Heart right ventricle (tissue), 16 donors: ENCODE measurements at regions not wholly inside any gene's neighbourhood (a gene's known extent, or its start where the extent isn't known, plus 50 kb on each side); places are given as distances from the start of the nearest gene placed in this dataset.
A peak's percentile ranks its signal among the peaks of the same experiment; 100 is the strongest.
"Not testable (repeated sequence)": the region's sequence is repeated elsewhere in the genome, so short reads cannot be mapped to it uniquely, and the experiment has no call there.

Experiments
- ATAC-seq, 8 donors: fragments of 200-7000 bp; cut with Tn5 transposase; one replicate each; pipeline ENCODE4 v1.9.1; 2020; ENCODE audit warnings: mild to moderate bottlenecking in 8 of 8, moderate library complexity in 8 of 8, moderate number of reproducible peaks in 1 of 8
- DNase-seq, 2 donors: peaks; one replicate each; pipeline ENCODE4 v3.0.0-alpha.2; 2020
- H3K27ac ChIP-seq, 10 donors: fragments of 200-600 bp; sonication (generic) in 2 of 10; one replicate each; pipeline versions ENCODE4 v1.5.0 to v1.8.0; 2020 to 2022; ENCODE audit warnings: mild to moderate bottlenecking in 3 of 10
- H3K27me3 ChIP-seq, 7 donors: fragments of 200-600 bp; one replicate each; pipeline ENCODE4 v1.8.0; 2021 to 2022; ENCODE audit warnings: mild to moderate bottlenecking in 2 of 7
- H3K36me3 ChIP-seq, 9 donors: fragments of 200-600 bp; sonication (generic) in 1 of 9; one replicate each; pipeline versions ENCODE4 v1.5.0 to v1.8.0; 2020 to 2022; ENCODE audit warnings: mild to moderate bottlenecking in 2 of 9
- H3K4me1 ChIP-seq, 9 donors: fragments of 200-600 bp; sonication (generic) in 1 of 9; one replicate each; pipeline versions ENCODE4 v1.5.0 to v1.8.0; 2020 to 2022; ENCODE audit warnings: mild to moderate bottlenecking in 4 of 9
- H3K4me3 ChIP-seq, 10 donors: fragments of 200-600 bp; sonication (generic) in 2 of 10; one replicate each; pipeline versions ENCODE4 v1.5.0 to v1.8.0; 2020 to 2022; ENCODE audit warnings: mild to moderate bottlenecking in 7 of 10, moderate library complexity in 2 of 10
- H3K9me3 ChIP-seq, 11 donors: fragments of 200-600 bp in 10 of 11; sonication (generic) in 2 of 11; one replicate each; pipeline versions ENCODE4 v1.5.0 to v1.8.0; 2013 to 2022; ENCODE audit warnings: mild to moderate bottlenecking in 2 of 11, control low read depth in 1 of 11, moderate library complexity in 1 of 11
- WGBS, 2 donors: extraction: QIAGEN DNeasy Blood & Tissue Kit; methylation state at CpG; one replicate each; pipeline ENCODE4 v1.1.7; 2013; ENCODE audit warnings: inconsistent platforms in 1 of 2; 5-methylcytosine and 5-hydroxymethylcytosine counted together
- intact Hi-C, 10 donors: fragments of 100-400 bp; cut with DNase I; formaldehyde crosslinking; loops; one replicate each; pipeline versions ENCODE4 v1.11.1 to v1.14.2; 2022
- TF ChIP-seq, protein P1 (sequence below), 9 donors: fragments of 200-600 bp; sonication (generic) in 2 of 9; IDR thresholded peaks; one replicate each; pipeline versions ENCODE4 v1.5.0 to v1.8.0; 2021 to 2022; ENCODE audit warnings: antibody characterized with exemption in 9 of 9, mild to moderate bottlenecking in 5 of 9, moderate library complexity in 1 of 9
- donor health status: Arrhythmogenic right ventricular cardiomyopathy.
- donor health status: ischemic (EF 13 %, LVEDD 7.1; RV severe dilation, severe dysfunction).
- donor health status: healthy with polysubstance abuse.
- donor health status: DM: no; HTN: yes; CAD: no.
- donor health status: DM: no; HTN: no; CAD: no.
- donor health status: ischemic (EF 25% LVEDD 6.9; RV normal size, moderate dysfunction).
- donor health status: ischemic (EF 25% LVEDD 5.7; RV mildly dilated, moderate dysfunction).
- donor health status: healthy.
- donor health status: DM: yes; HTN: yes; CAD: no.
- donor health status: Ischemic cardiomyopathy.
- donor health status: ischemic (EF 35%, LVEDD 5.7; RV mildly dilated, moderate dysfunction).
- donor health status: nonischemic (EF 11% LVEDD 7.7; RV severe dilation, severe dysfunction).
- donor health status: DM: yes; HTN: yes; CAD: no.
- donor health status: PGD.
- donor health status: ischemic (EF 29% LVEDD 5.4; RV normal size, mild dysfunction).
- donor health status: nonischemic (EF 23%, LVEDD 6.1; RV moderate dilation, normal function).

DNA sequence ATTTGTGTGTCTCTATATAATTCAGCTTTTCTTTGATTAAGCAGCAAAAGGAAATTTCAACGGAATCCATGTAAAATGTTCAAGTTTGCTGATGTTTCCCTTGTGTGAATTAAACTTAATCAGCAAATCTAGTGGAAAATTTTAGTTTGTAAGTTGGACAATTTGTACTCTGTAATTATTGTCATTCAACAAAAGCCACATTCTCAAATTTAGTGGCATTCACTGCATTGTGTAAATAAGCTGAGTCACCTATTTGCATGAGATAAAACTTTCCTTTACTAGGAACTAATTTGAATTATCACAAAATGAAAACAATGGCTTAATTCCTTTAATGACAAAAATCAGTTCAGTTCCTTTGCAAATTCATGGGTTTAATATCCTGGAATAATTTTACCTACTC, 784.2 kb upstream of the CCDC179 start:
- TF ChIP-seq, protein P1, sequence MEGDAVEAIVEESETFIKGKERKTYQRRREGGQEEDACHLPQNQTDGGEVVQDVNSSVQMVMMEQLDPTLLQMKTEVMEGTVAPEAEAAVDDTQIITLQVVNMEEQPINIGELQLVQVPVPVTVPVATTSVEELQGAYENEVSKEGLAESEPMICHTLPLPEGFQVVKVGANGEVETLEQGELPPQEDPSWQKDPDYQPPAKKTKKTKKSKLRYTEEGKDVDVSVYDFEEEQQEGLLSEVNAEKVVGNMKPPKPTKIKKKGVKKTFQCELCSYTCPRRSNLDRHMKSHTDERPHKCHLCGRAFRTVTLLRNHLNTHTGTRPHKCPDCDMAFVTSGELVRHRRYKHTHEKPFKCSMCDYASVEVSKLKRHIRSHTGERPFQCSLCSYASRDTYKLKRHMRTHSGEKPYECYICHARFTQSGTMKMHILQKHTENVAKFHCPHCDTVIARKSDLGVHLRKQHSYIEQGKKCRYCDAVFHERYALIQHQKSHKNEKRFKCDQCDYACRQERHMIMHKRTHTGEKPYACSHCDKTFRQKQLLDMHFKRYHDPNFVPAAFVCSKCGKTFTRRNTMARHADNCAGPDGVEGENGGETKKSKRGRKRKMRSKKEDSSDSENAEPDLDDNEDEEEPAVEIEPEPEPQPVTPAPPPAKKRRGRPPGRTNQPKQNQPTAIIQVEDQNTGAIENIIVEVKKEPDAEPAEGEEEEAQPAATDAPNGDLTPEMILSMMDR (IDR thresholded peaks at IDR 0.05) = no peak
- Histone ChIP-seq H3K9me3 (peaks cover 0 to 18% (median 0%) of the 10 kb centered on the region in 11 donors), H3K27ac (no peak overlapping the region), H3K4me1 (no peaks in the 10 kb centered on the region), H3K27me3 (no peaks in the 10 kb centered on the region), H3K4me3 (no peak overlapping the region), H3K36me3 (no peaks in the 10 kb centered on the region)
- intact Hi-C loops = no loop called here
- ATAC-seq = no peak
- no peak for DNase-seq
- 75 to 82% methylated on average over 1 of the region's 1 CpG for WGBS, 2 donors

DNA sequence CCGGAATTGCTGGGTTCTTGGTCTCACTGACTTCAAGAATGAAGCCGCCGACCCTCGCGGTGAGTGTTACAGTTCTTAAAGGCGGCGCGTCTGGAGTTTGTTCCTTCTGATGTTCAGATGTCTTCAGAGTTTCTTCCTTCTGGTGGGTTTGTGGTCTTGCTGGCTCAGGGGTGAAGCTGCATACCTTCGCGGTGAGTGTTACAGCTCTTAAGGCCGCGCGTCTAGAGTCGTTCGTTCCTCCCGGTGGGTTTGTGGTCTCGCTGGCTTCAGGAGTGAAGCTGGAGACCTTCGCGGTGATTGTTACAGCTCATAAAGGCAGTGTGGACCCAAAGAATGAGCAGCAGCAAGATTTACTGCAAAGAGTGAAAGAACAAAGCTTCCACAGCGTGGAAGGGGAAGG, 792.1 kb upstream of the CCDC179 start:
- intact Hi-C loops, DNase-seq, H3K27me3 ChIP-seq, ATAC-seq, H3K4me3 ChIP-seq, H3K27ac ChIP-seq, H3K36me3 ChIP-seq, H3K4me1 ChIP-seq: not testable (repeated sequence)
- H3K9me3 ChIP-seq = peaks cover 0 to 37% (median 0%) of the 10 kb centered on the region in 11 donors
- WGBS, 2 donors = 92 to 96% methylated on average over 20 of the region's 20 CpGs

GRCh38 chr11:23653071-23653675, 792.9 kb upstream of the CCDC179 start:
- Histone ChIP-seq H3K4me1 (no peaks in the 10 kb centered on the region), H3K36me3 (no peaks in the 10 kb centered on the region), H3K4me3 (no peak overlapping the region), H3K27me3 (no peaks in the 10 kb centered on the region), H3K27ac (no peak overlapping the region), H3K9me3 (peaks cover 0 to 33% (median 0%) of the 10 kb centered on the region in 11 donors)
- peak in 1 of 2 donors; percentile 5 for DNase-seq
- TF ChIP-seq, protein P1 (IDR thresholded peaks at IDR 0.05) = no peak
- intact Hi-C loops = no loop called here
- ATAC-seq = no peak
- WGBS, 2 donors = 91 to 94% methylated on average over 33 of the region's 33 CpGs

- Histone ChIP-seq H3K4me1 (no peaks in the 10 kb centered on the region), H3K36me3 (no peaks in the 10 kb centered on the region), H3K27me3 (no peaks in the 10 kb centered on the region), H3K27ac (no peak overlapping the region), H3K4me3 (no peak overlapping the region), H3K9me3 (peaks cover 0 to 8% (median 0%) of the 10 kb centered on the region in 11 donors)
- DNase-seq (no peak), ATAC-seq (no peak)
- intact Hi-C loops = no loop called here
- 72 to 78% methylated on average over 1 of the region's 1 CpG for WGBS, 2 donors
- TF ChIP-seq, protein P1 (IDR thresholded peaks at IDR 0.05) = no peak
Measured at GRCh38 chr11:23668324-23668723, 808.0 kb upstream of the CCDC179 start.

DNA sequence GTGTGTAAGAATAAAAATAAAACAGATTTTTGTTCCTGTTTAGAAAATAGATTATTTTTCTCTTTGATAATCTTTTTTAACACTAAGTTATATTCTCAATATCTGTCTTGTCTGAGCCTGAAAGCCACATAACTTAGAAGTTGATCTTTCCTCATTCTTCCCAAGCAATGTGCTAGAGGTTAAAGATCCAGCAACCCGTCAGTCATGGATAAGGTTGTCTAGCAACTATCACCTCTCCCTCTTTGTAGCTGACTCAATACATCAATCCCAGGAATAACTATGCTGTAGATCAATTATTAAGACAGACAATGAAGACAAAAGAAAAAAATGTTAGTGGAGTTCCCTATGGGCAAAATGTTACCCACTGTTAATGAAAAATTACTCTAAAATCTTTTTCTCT, 813.1 kb upstream of the CCDC179 start:
- WGBS, 2 donors = 33 to 45% methylated on average over 1 of the region's 1 CpG
- no peak for ATAC-seq

More for the DNA sequence above, 813.1 kb upstream of the CCDC179 start:
- Histone ChIP-seq H3K4me1 (no peaks in the 10 kb centered on the region), H3K4me3 (no peak overlapping the region), H3K27ac (no peak overlapping the region), H3K36me3 (no peaks in the 10 kb centered on the region), H3K27me3 (no peaks in the 10 kb centered on the region), H3K9me3 (no peaks in the 10 kb centered on the region)
- DNase-seq = no peak
- intact Hi-C loops = loop anchor here in 1 of 10 donors (2.0 kb wide), 1 partner anchor 13 kb away; no protein-coding TSS in a partner anchor
- TF ChIP-seq, protein P1 (IDR thresholded peaks at IDR 0.05) = no peak
